Mesendoderm (in vitro differentiated cells): ENCODE measurements at regions not wholly inside any gene's neighbourhood (a gene's known extent, or its start where the extent isn't known, plus 50 kb on each side); places are given as distances from the start of the nearest gene placed in this dataset. TPM values are rescaled to one million over a fixed set of nuclear protein-coding genes. Genes with fewer than 3 reads are reported as not detected.

ENCODE experiments used
- DNase-seq: peaks from one replicate; pipeline ENCODE4 v3.0.0; 2013
- H2AK5ac ChIP-seq: 2 replicates; pipeline ENCODE4 v1.6.1; 2013; ENCODE audit warnings: low read length, inconsistent platforms
- H2BK120ac ChIP-seq: 2 replicates; pipeline ENCODE4 v1.6.1; 2013; ENCODE audit warnings: low read depth, mild to moderate bottlenecking, low read length, moderate library complexity, mixed read lengths
- H2BK15ac ChIP-seq: replicated peaks from 2 replicates; pipeline ENCODE4 v1.6.1; 2013; ENCODE audit warnings: low read depth, mild to moderate bottlenecking, moderate library complexity
- H2BK5ac ChIP-seq: 2 replicates; pipeline ENCODE4 v1.6.1; 2013; ENCODE audit warnings: low read length, inconsistent platforms
- H3K18ac ChIP-seq: 2 replicates; pipeline ENCODE4 v1.6.1; 2013; ENCODE audit warnings: mild to moderate bottlenecking, low read length, mixed read lengths
- H3K23ac ChIP-seq: one replicate; pipeline ENCODE4 v1.6.1; 2013; ENCODE audit warnings: low read length
- H3K27ac ChIP-seq: 2 replicates; pipeline ENCODE4 v1.5.1; 2013; ENCODE audit warnings: low read depth, mild to moderate bottlenecking, inconsistent platforms, low read length, moderate library complexity
- H3K27me3 ChIP-seq: 2 replicates; pipeline ENCODE4 v1.6.1; 2013; ENCODE audit warnings: low read length, control low read depth, mild to moderate bottlenecking, inconsistent platforms; ENCODE audit not compliant: insufficient read depth, poor library complexity
- H3K36me3 ChIP-seq: 2 replicates; pipeline ENCODE4 v1.6.1; 2013; ENCODE audit warnings: low read length, inconsistent platforms; ENCODE audit not compliant: control insufficient read depth, insufficient read depth
- H3K4ac ChIP-seq: one replicate; pipeline ENCODE4 v1.6.1; 2013; ENCODE audit warnings: low read depth, mild to moderate bottlenecking, low read length, moderate library complexity
- H3K4me1 ChIP-seq: 2 replicates; pipeline ENCODE4 v1.6.1; 2013; ENCODE audit warnings: low read depth, low read length, inconsistent platforms; ENCODE audit not compliant: control insufficient read depth
- H3K4me2 ChIP-seq: 2 replicates; pipeline ENCODE4 v1.6.1; 2013; ENCODE audit warnings: low read length
- H3K4me3 ChIP-seq: 2 replicates; pipeline ENCODE4 v1.5.1; 2013; ENCODE audit warnings: mild to moderate bottlenecking, low read length
- H3K56ac ChIP-seq: one replicate; pipeline ENCODE4 v1.6.1; 2013; ENCODE audit warnings: low read length
- H3K79me1 ChIP-seq: 2 replicates; pipeline ENCODE4 v1.6.1; 2013; ENCODE audit warnings: low read length, inconsistent platforms
- H3K79me2 ChIP-seq: 2 replicates; pipeline ENCODE4 v1.6.1; 2013; ENCODE audit warnings: mild to moderate bottlenecking, low read length; ENCODE audit not compliant: control insufficient read depth, insufficient read depth
- H3K9ac ChIP-seq: 2 replicates; pipeline ENCODE4 v1.6.1; 2013; ENCODE audit warnings: low read length, inconsistent platforms
- H4K5ac ChIP-seq: one replicate; pipeline ENCODE4 v1.6.1; 2013; ENCODE audit warnings: low read length
- H4K8ac ChIP-seq: one replicate; pipeline ENCODE4 v1.6.1; 2013; ENCODE audit warnings: low read depth, mild to moderate bottlenecking, control low read depth, low read length, moderate library complexity
- WGBS: extraction: QIAGEN DNeasy Blood & Tissue Kit; methylation state at CpG from one replicate; pipeline ENCODE4 v1.1.7; 2013; ENCODE audit warnings: low lambda C conversion rate, missing lambda C conversion rate; ENCODE audit not compliant: insufficient coverage; ENCODE audit errors: extremely low coverage; 5-methylcytosine and 5-hydroxymethylcytosine counted together
- small RNA-seq: library from polyadenylated mRNA; stranded (forward); fragments of <200 nt; extraction: miRNeasy Mini kit (QIAGEN cat#:217004); gene quantifications from one replicate; pipeline ENCODE3, GENCODE V24; 2013; ENCODE audit not compliant: insufficient read depth

DNA sequence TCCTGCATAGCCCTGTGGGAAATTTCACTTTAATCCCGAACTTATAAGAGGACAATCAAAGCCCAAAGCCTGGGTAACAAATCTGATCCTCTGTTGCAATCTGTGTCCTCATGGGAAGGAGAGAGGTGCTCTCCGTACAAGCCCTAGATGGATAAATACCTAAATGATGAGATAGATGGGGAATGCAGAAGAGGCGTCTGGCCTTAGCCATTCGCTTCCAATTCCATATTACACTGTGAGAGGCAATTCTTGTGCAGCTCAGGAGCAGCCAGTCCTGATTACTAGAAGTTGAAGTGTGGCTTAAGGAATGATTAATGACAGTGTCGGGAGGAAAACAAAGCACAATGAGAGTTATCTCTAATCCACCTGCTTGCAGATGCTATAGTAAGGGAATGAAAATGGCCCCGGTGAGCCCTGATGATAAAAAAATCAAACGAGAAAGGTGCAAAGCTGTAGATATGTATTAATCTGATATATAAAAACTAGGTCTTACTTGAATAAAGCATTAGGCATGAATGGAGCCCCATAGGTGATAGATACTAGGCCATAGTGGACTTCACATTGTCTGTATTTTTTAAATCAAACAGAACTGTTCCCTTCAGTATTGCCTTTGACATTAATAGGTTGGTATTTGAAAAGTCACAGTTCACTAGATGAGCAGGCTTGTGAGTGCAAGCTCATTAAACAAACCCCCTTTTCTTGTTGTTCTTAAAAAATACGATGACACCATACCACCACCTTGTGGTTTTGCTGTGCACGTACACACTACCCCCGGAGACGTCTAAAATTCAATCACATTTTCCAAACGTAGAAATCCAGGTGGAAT is 54.2 kb upstream of the TMCO5A start:
- peak; percentile 59 for DNase-seq
- no peak overlapping the region for H3K27ac ChIP-seq

DNA sequence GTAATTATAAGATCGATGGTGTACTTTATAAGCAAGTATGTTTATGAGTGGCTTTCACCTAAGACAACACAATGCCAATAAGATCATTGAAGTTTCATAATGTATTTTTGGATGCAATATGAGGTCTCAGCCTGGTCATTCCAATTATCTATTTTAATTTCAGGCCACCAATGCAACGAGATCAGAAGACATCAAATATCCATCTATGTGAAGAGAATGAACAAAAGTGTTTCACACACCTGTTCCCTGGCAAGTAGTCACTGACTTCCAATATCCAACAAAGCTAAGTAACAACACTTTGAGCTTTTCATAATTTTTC is 53.6 kb upstream of the TMCO5A start:
- Histone ChIP-seq H3K4ac (no peak overlapping the region), H3K27ac (no peak overlapping the region), H3K4me3 (no peak overlapping the region), H3K18ac (no peak overlapping the region), H2BK5ac (no peak overlapping the region), H3K4me2 (no peak overlapping the region), H3K56ac (no peak overlapping the region), H3K9ac (no peak overlapping the region), H3K23ac (no peak overlapping the region), H3K79me2 (no peaks in the 10 kb centered on the region), H2BK120ac (no peak overlapping the region), H4K8ac (no peak overlapping the region), H2BK15ac (no peak overlapping the region), H3K79me1 (no peaks in the 10 kb centered on the region), H4K5ac (no peak overlapping the region), H3K36me3 (no peaks in the 10 kb centered on the region), H3K4me1 (no peaks in the 10 kb centered on the region), H3K27me3 (no peaks in the 10 kb centered on the region), H2AK5ac (no peak overlapping the region)
- WGBS = no CpG with 5 or more reads among the region's 2 CpGs
- DNase-seq = no peak

More for the DNA sequence above, 54.2 kb upstream of the TMCO5A start:
- Histone ChIP-seq H3K4me3 (no peak overlapping the region), H3K79me2 (no peaks in the 10 kb centered on the region), H4K5ac (no peak overlapping the region), H3K9ac (no peak overlapping the region), H3K4me2 (no peak overlapping the region), H2AK5ac (no peak overlapping the region), H3K4me1 (no peaks in the 10 kb centered on the region), H3K18ac (peak overlapping the region; percentile 22), H3K23ac (no peak overlapping the region), H3K27me3 (no peaks in the 10 kb centered on the region), H2BK15ac (peak overlapping the region; percentile 27), H3K4ac (no peak overlapping the region), H3K56ac (no peak overlapping the region), H2BK5ac (no peak overlapping the region), H3K36me3 (no peaks in the 10 kb centered on the region), H4K8ac (no peak overlapping the region), H2BK120ac (no peak overlapping the region), H3K79me1 (no peaks in the 10 kb centered on the region)
- WGBS = no CpG with 5 or more reads among the region's 12 CpGs

DNA sequence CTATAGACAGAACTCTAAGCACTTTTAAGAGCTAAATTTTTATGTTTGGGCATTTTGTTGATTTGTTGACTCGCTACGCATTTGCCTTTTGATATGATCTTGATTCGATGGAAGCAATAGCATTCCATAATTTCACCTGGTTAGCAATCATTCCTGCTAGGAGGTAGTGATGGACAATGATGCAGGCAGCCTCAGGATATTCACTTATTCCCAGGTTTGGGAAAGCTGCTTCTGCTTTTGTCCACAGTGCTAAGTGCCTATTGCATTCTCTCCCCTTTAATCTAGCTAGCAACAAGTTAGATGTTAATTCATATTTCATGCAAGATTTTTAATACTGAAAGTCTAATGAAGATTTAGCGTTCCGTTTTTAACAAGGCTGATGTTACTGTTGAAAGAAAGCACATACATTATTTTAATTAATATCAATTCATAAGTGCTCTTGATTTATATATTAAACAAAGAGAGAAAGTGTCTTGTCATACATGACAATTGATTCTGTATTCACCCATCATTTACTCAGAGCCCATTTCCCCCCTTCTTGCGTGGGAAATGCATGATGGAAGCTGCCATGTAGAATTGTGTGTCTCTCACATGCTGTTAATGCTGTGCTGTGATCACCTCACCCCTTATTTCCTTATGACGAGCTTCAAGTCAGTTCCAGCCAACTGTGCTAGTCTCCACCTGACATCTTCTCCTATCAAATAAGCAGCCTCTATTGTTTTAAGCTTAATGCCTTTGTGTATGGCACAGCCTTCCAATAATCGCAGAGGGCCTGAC is 53.0 kb upstream of the TMCO5A start:
- no peak overlapping the region for H2BK15ac ChIP-seq
- H3K4me1 ChIP-seq = no peaks in the 10 kb centered on the region
- no peak overlapping the region for H2BK5ac ChIP-seq
- no peak overlapping the region for H4K5ac ChIP-seq
- H3K4ac ChIP-seq = no peak overlapping the region
- H2BK120ac ChIP-seq = no peak overlapping the region
- H3K4me2 ChIP-seq = no peak overlapping the region
- no peak overlapping the region for H3K9ac ChIP-seq
- H3K27me3 ChIP-seq = no peaks in the 10 kb centered on the region
- no peak overlapping the region for H4K8ac ChIP-seq
- no peak overlapping the region for H3K23ac ChIP-seq
- no peak overlapping the region for H3K27ac ChIP-seq
- H2AK5ac ChIP-seq = no peak overlapping the region
- no peaks in the 10 kb centered on the region for H3K36me3 ChIP-seq
- no peak overlapping the region for H3K56ac ChIP-seq
- H3K79me2 ChIP-seq = no peaks in the 10 kb centered on the region
- no peak for DNase-seq
- no peak overlapping the region for H3K18ac ChIP-seq
- H3K79me1 ChIP-seq = no peaks in the 10 kb centered on the region
- no peak overlapping the region for H3K4me3 ChIP-seq
- WGBS = no CpG with 5 or more reads among the region's 8 CpGs

DNA sequence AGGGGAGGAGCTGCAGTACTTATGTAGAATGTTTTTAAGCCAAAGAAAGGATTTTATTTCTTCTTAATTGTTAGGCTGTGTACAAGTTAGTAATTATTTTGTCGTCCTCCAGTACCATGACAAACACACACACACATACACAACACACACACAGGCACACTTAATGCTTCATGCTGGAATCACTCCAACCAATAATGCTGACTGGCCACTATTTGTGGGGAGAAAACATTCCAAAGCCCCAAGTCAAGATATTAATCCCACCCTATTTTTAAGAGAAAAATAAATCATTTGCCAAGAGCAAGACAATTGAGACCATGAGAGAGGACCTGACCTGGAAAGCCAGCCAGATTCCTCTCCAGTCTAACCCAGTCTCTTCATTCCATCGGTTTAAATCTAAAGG is 51.8 kb upstream of the TMCO5A start:
- Histone ChIP-seq H3K18ac (no peak overlapping the region), H3K4me1 (no peaks in the 10 kb centered on the region), H3K4me2 (no peak overlapping the region), H3K9ac (no peak overlapping the region), H3K27ac (no peak overlapping the region), H3K23ac (no peak overlapping the region), H3K4me3 (no peak overlapping the region), H4K8ac (no peak overlapping the region), H3K27me3 (no peaks in the 10 kb centered on the region), H3K79me1 (no peaks in the 10 kb centered on the region), H2BK120ac (no peak overlapping the region), H2AK5ac (no peak overlapping the region), H4K5ac (no peak overlapping the region), H2BK15ac (no peak overlapping the region), H3K79me2 (no peaks in the 10 kb centered on the region), H3K4ac (no peak overlapping the region), H3K56ac (no peak overlapping the region), H2BK5ac (no peak overlapping the region), H3K36me3 (no peaks in the 10 kb centered on the region)
- DNase-seq = no peak
- no CpG with 5 or more reads among the region's 2 CpGs for WGBS

Small RNAs in the stretch of these regions (small RNA-seq; reads per million reads assigned to genes)
- not detected for gene RF00017
